BJ (cell line): ENCODE measurements at regions not wholly inside any gene's neighbourhood (a gene's known extent, or its start where the extent isn't known, plus 50 kb on each side); places are given as distances from the start of the nearest gene placed in this dataset.

Experiments
- CTCF ChIA-PET: fragments of 350-600 bp; formaldehyde crosslinking; extraction: SDS; loops from one replicate; lab custom pipeline; 2021; ENCODE audit warnings: antibody characterized with exemption, inconsistent platforms; lab: Yijun Ruan, JAX
- POLR2A ChIA-PET: fragments of 300-600 bp; sonication (Branson Sonifier 250); formaldehyde crosslinking; extraction: SDS; loops from one replicate; lab custom pipeline; 2021; ENCODE audit warnings: antibody characterized with exemption; lab: Charles Lee
- DNase-seq: peaks from one replicate; pipeline ENCODE4 v3.0.0-alpha.2; 2011; ENCODE audit warnings: low read depth
- H3K27me3 ChIP-seq: 2 replicates; pipeline ENCODE4 v1.6.0; 2011; ENCODE audit warnings: low read length; ENCODE audit not compliant: control insufficient read depth, insufficient read depth
- H3K36me3 ChIP-seq: 2 replicates; pipeline ENCODE4 v1.5.1; 2011; ENCODE audit warnings: low read length; ENCODE audit not compliant: control insufficient read depth, insufficient read depth
- H3K4me3 ChIP-seq: 2 replicates; pipeline ENCODE4 v1.5.1; 2011; ENCODE audit warnings: low read depth, mild to moderate bottlenecking, control low read depth, low read length
- CTCF ChIP-seq: IDR thresholded peaks from 2 replicates; pipeline ENCODE4 v1.5.1; 2011; ENCODE audit warnings: low read depth, mild to moderate bottlenecking, control low read depth, inconsistent platforms, low read length, moderate library complexity; ENCODE audit not compliant: insufficient read depth

GRCh38 chr2:234597576-234597861 is 100.6 kb upstream of the ARL4C start:
- CTCF ChIA-PET: interaction anchor here (3.6 kb wide), 1 partner anchor 14 kb away, joined by 13 read pairs; no protein-coding TSS in a partner anchor
- DNase-seq: no peak
- H3K4me3 ChIP-seq: no peak overlapping the region
- POLR2A ChIA-PET: no interaction called here
- TF ChIP-seq CTCF: no peak
- H3K36me3 ChIP-seq: no peaks in the 10 kb centered on the region
- no peaks in the 10 kb centered on the region for H3K27me3 ChIP-seq

GRCh38 chr2:234596696-234597575 is 100.1 kb upstream of the ARL4C start:
- Histone ChIP-seq H3K36me3 (no peaks in the 10 kb centered on the region), H3K4me3 (no peak overlapping the region), H3K27me3 (no peaks in the 10 kb centered on the region)
- CTCF ChIA-PET: interaction anchor here (3.6 kb wide), 1 partner anchor 14 kb away, joined by 13 read pairs; no protein-coding TSS in a partner anchor
- DNase-seq: no peak
- POLR2A ChIA-PET: interaction anchor here (0.6 kb wide), 1 partner anchor 40 kb away, joined by 5 read pairs; no protein-coding TSS in a partner anchor
- TF ChIP-seq CTCF: no peak

- DNase-seq: peak; percentile 63
- CTCF ChIA-PET: interaction anchor here (0.7 to 3.6 kb wide), 3 partner anchors 15 to 662 kb away, joined by 3 to 13 read pairs (median 3); no protein-coding TSS in a partner anchor
- POLR2A ChIA-PET: no interaction called here
- no peaks in the 10 kb centered on the region for H3K36me3 ChIP-seq
- no peaks in the 10 kb centered on the region for H3K27me3 ChIP-seq
- H3K4me3 ChIP-seq: no peak overlapping the region
- no peak for TF ChIP-seq CTCF
Observed at GRCh38 chr2:234595829-234596228, 98.9 kb upstream of the ARL4C start.

- H3K36me3 ChIP-seq: no peaks in the 10 kb centered on the region
- no peak for DNase-seq
- no peak for TF ChIP-seq CTCF
- CTCF ChIA-PET: interaction anchor here (0.8 kb wide), 1 partner anchor 11 kb away, joined by 3 read pairs; no protein-coding TSS in a partner anchor
- POLR2A ChIA-PET: no interaction called here
- H3K27me3 ChIP-seq: no peaks in the 10 kb centered on the region
- no peak overlapping the region for H3K4me3 ChIP-seq
Observed at GRCh38 chr2:234594715-234595114, 97.8 kb upstream of the ARL4C start.

GRCh38 chr2:234593636-234594035 is 96.8 kb upstream of the ARL4C start:
- no peaks in the 10 kb centered on the region for H3K27me3 ChIP-seq
- ChIA-PET POLR2A (interaction anchor here (0.6 kb wide), 1 partner anchor 32 kb away, joined by 3 read pairs; no protein-coding TSS in a partner anchor), CTCF (interaction anchor here (1.3 kb wide), 1 partner anchor 9 kb away, joined by 3 read pairs; no protein-coding TSS in a partner anchor)
- no peaks in the 10 kb centered on the region for H3K36me3 ChIP-seq
- no peak for TF ChIP-seq CTCF
- peak; percentile 16 for DNase-seq
- H3K4me3 ChIP-seq: no peak overlapping the region
